ENCODE measurements at regions not wholly inside any gene's neighbourhood (a gene's known extent, or its start where the extent isn't known, plus 50 kb on each side); places are given as distances from the start of the nearest gene placed in this dataset.

DNA sequence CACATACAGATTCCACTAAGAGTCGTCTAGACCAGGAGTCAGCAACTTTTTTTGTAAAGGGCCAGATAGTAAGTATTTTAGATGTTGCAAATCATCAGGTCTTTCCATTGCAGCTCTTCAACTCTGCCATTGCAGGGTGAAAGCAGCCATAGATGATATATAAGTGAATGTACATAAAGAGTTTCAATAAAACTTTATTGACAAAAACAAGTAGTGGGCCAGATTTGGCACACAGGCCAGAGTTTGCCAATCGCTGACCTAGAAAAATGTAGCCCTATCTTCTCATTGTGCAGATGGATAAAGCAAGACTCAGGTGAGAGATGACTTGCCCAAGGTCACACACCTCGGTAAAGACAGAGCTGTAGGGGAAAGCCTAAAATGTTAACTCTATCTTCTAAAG, 474.7 kb downstream of the MED13L start:
- TF ChIP-seq MXI1 (conservative IDR thresholded peaks at IDR 0.05; ENCODE audit: poor library complexity, severe bottlenecking) (no peak), SMC3 (conservative IDR thresholded peaks at IDR 0.05; ENCODE audit: poor library complexity) (no peak), TAF1 (IDR thresholded peaks at IDR 0.05; ENCODE audit: low read depth) (no peak), EP300 (conservative IDR thresholded peaks at IDR 0.05; ENCODE audit: poor library complexity, severe bottlenecking) (no peak), POLR2AphosphoS5 (IDR thresholded peaks at IDR 0.05) (no peak), RAD21 (conservative IDR thresholded peaks at IDR 0.05) (no peak), EZH2 (IDR thresholded peaks at IDR 0.05; ENCODE audit: borderline replicate concordance, insufficient read depth, low read length, poor library complexity, severe bottlenecking) (no peak)
- TF ChIP-seq, protein P1, sequence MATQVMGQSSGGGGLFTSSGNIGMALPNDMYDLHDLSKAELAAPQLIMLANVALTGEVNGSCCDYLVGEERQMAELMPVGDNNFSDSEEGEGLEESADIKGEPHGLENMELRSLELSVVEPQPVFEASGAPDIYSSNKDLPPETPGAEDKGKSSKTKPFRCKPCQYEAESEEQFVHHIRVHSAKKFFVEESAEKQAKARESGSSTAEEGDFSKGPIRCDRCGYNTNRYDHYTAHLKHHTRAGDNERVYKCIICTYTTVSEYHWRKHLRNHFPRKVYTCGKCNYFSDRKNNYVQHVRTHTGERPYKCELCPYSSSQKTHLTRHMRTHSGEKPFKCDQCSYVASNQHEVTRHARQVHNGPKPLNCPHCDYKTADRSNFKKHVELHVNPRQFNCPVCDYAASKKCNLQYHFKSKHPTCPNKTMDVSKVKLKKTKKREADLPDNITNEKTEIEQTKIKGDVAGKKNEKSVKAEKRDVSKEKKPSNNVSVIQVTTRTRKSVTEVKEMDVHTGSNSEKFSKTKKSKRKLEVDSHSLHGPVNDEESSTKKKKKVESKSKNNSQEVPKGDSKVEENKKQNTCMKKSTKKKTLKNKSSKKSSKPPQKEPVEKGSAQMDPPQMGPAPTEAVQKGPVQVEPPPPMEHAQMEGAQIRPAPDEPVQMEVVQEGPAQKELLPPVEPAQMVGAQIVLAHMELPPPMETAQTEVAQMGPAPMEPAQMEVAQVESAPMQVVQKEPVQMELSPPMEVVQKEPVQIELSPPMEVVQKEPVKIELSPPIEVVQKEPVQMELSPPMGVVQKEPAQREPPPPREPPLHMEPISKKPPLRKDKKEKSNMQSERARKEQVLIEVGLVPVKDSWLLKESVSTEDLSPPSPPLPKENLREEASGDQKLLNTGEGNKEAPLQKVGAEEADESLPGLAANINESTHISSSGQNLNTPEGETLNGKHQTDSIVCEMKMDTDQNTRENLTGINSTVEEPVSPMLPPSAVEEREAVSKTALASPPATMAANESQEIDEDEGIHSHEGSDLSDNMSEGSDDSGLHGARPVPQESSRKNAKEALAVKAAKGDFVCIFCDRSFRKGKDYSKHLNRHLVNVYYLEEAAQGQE (IDR thresholded peaks at IDR 0.05; ENCODE audit: borderline replicate concordance): no peak
- TF ChIP-seq, protein P2, sequence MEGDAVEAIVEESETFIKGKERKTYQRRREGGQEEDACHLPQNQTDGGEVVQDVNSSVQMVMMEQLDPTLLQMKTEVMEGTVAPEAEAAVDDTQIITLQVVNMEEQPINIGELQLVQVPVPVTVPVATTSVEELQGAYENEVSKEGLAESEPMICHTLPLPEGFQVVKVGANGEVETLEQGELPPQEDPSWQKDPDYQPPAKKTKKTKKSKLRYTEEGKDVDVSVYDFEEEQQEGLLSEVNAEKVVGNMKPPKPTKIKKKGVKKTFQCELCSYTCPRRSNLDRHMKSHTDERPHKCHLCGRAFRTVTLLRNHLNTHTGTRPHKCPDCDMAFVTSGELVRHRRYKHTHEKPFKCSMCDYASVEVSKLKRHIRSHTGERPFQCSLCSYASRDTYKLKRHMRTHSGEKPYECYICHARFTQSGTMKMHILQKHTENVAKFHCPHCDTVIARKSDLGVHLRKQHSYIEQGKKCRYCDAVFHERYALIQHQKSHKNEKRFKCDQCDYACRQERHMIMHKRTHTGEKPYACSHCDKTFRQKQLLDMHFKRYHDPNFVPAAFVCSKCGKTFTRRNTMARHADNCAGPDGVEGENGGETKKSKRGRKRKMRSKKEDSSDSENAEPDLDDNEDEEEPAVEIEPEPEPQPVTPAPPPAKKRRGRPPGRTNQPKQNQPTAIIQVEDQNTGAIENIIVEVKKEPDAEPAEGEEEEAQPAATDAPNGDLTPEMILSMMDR (IDR thresholded peaks at IDR 0.05; ENCODE audit: poor library complexity, severe bottlenecking): no peak

DNA sequence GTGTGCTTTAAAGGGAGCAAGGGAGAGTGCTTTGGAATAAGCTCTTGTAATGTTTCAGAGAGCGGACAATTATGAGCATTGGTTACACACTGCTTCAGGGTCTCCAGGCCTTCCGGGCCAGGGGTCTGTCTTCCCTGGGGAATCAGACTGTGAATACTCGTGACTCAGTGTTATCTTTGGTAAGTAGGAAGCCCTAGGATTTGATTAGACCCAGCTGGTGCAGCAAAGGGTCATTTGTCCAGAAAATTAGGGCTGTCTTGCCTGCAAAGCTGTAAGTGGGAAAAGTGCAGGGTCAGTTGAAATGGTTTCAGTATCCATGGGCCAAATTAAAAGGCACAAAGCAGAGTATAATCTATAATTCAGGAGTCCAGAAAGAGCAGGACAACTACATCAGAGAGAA, 475.6 kb downstream of the MED13L start:
- H3K27me3 ChIP-seq (ENCODE audit: insufficient read depth, low read depth, low read length): no peaks in the 10 kb centered on the region
- H3K4me3 ChIP-seq (ENCODE audit: low read length): no peak overlapping the region
- no peaks in the 10 kb centered on the region for H3K9me3 ChIP-seq (ENCODE audit: low read length)
- H3K79me2 ChIP-seq (replicated peaks; ENCODE audit: insufficient read depth, low read length): no peaks in the 10 kb centered on the region
- H4K20me1 ChIP-seq (ENCODE audit: insufficient read depth): no peaks in the 10 kb centered on the region
- no peak overlapping the region for H3K9ac ChIP-seq (ENCODE audit: low read length)
- no peak overlapping the region for H3K4me2 ChIP-seq (ENCODE audit: low read length)
- H3K27ac ChIP-seq (ENCODE audit: low read length): no peak overlapping the region
- no peak overlapping the region for H2AFZ ChIP-seq (ENCODE audit: low read depth, low read length)
- H3K36me3 ChIP-seq (ENCODE audit: insufficient read depth, low read length): no peaks in the 10 kb centered on the region
- no peak for TF ChIP-seq SMC3 (conservative IDR thresholded peaks at IDR 0.05; ENCODE audit: poor library complexity)
- no peak for TF ChIP-seq EZH2 (IDR thresholded peaks at IDR 0.05; ENCODE audit: borderline replicate concordance, insufficient read depth, low read length, poor library complexity, severe bottlenecking)
- TF ChIP-seq MXI1 (conservative IDR thresholded peaks at IDR 0.05; ENCODE audit: poor library complexity, severe bottlenecking): no peak
- no peak for TF ChIP-seq POLR2AphosphoS5 (IDR thresholded peaks at IDR 0.05)
- TF ChIP-seq, protein P1 (IDR thresholded peaks at IDR 0.05; ENCODE audit: borderline replicate concordance): no peak
- TF ChIP-seq, protein P2 (IDR thresholded peaks at IDR 0.05; ENCODE audit: poor library complexity, severe bottlenecking): no peak
- TF ChIP-seq RAD21 (conservative IDR thresholded peaks at IDR 0.05): no peak
- no peak for TF ChIP-seq TAF1 (IDR thresholded peaks at IDR 0.05; ENCODE audit: low read depth)
- no peak for TF ChIP-seq EP300 (conservative IDR thresholded peaks at IDR 0.05; ENCODE audit: poor library complexity, severe bottlenecking)
- H3F3A ChIP-seq (ENCODE audit: insufficient read depth, low read length, poor library complexity, severe bottlenecking): no peaks in the 10 kb centered on the region
- H3K9me2 ChIP-seq (ENCODE audit: insufficient read depth, low read length): no peaks in the 10 kb centered on the region

More for the DNA sequence above, 474.7 kb downstream of the MED13L start:
- no peaks in the 10 kb centered on the region for H3K9me3 ChIP-seq (ENCODE audit: low read length)
- H3K27me3 ChIP-seq (ENCODE audit: insufficient read depth, low read depth, low read length): no peaks in the 10 kb centered on the region
- H3K79me2 ChIP-seq (replicated peaks; ENCODE audit: insufficient read depth, low read length): no peaks in the 10 kb centered on the region
- no peak overlapping the region for H3K4me3 ChIP-seq (ENCODE audit: low read length)
- H3K9ac ChIP-seq (ENCODE audit: low read length): no peak overlapping the region
- H3K9me2 ChIP-seq (ENCODE audit: insufficient read depth, low read length): no peaks in the 10 kb centered on the region
- H3F3A ChIP-seq (ENCODE audit: insufficient read depth, low read length, poor library complexity, severe bottlenecking): no peaks in the 10 kb centered on the region
- no peaks in the 10 kb centered on the region for H3K36me3 ChIP-seq (ENCODE audit: insufficient read depth, low read length)
- H4K20me1 ChIP-seq (ENCODE audit: insufficient read depth): no peaks in the 10 kb centered on the region
- H3K27ac ChIP-seq (ENCODE audit: low read length): no peak overlapping the region
- H2AFZ ChIP-seq (ENCODE audit: low read depth, low read length): no peak overlapping the region
- H3K4me2 ChIP-seq (ENCODE audit: low read length): no peak overlapping the region
